ENCODE measurements at regions not wholly inside any gene's neighbourhood (a gene's known extent, or its start where the extent isn't known, plus 50 kb on each side); places are given as distances from the start of the nearest gene placed in this dataset.

DNA sequence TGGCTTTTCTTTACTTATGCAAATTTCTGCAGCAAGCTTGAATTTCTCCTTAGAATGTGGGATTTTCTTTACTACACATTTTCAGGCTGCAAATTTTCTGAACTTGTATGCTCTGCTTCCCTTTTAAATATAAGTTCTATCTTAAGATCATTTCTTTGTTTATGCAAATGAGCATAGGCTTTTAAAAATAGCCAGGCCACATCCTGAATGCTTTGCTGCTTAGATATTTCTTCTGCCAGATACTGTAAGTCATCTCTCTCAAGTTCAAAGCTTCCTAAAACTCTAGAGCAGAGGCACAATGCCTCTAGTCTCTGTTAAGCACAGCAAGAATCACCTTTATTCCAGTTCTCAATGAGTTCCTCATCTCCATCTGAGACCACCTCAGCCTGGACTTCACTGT, 685.9 kb upstream of the LRRC4C start:
- Histone ChIP-seq H2AFZ (ENCODE audit: low read length) (no peak overlapping the region), H3K27ac (ENCODE audit: low read length) (peak overlapping the region; percentile 30; the same call in 1 of the 2 replicates), H3K27me3 (replicated peaks; ENCODE audit: insufficient read depth, low read length) (no peaks in the 10 kb centered on the region), H3K4me2 (ENCODE audit: low read depth, low read length) (no peak overlapping the region), H3K9me3 (replicated peaks; ENCODE audit: insufficient read depth, low read length) (no peaks in the 10 kb centered on the region), H3K4me3 (ENCODE audit: low read length) (no peak overlapping the region), H3K79me2 (ENCODE audit: low read length) (no peaks in the 10 kb centered on the region), H3K9me2 (replicated peaks; ENCODE audit: insufficient read depth, low read length) (no peaks in the 10 kb centered on the region), H3K4me1 (ENCODE audit: low read length) (no peaks in the 10 kb centered on the region), H4K20me1 (ENCODE audit: insufficient read depth, low read length) (no peaks in the 10 kb centered on the region), H3F3A (ENCODE audit: insufficient read depth, low read length) (no peaks in the 10 kb centered on the region), H3K9ac (ENCODE audit: low read length) (no peak overlapping the region), H3K36me3 (replicated peaks; ENCODE audit: insufficient read depth, low read length) (no peaks in the 10 kb centered on the region)
- DNase-seq: peak; percentile 62
- TF ChIP-seq, protein P1, sequence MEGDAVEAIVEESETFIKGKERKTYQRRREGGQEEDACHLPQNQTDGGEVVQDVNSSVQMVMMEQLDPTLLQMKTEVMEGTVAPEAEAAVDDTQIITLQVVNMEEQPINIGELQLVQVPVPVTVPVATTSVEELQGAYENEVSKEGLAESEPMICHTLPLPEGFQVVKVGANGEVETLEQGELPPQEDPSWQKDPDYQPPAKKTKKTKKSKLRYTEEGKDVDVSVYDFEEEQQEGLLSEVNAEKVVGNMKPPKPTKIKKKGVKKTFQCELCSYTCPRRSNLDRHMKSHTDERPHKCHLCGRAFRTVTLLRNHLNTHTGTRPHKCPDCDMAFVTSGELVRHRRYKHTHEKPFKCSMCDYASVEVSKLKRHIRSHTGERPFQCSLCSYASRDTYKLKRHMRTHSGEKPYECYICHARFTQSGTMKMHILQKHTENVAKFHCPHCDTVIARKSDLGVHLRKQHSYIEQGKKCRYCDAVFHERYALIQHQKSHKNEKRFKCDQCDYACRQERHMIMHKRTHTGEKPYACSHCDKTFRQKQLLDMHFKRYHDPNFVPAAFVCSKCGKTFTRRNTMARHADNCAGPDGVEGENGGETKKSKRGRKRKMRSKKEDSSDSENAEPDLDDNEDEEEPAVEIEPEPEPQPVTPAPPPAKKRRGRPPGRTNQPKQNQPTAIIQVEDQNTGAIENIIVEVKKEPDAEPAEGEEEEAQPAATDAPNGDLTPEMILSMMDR (IDR thresholded peaks at IDR 0.05; ENCODE audit: low read length): no peak
- no peak for TF ChIP-seq EZH2 (optimal IDR thresholded peaks at IDR 0.05; ENCODE audit: low read depth, low read length)
- no peak for TF ChIP-seq EZH2phosphoT487 (IDR thresholded peaks at IDR 0.05; ENCODE audit: low read length)

DNA sequence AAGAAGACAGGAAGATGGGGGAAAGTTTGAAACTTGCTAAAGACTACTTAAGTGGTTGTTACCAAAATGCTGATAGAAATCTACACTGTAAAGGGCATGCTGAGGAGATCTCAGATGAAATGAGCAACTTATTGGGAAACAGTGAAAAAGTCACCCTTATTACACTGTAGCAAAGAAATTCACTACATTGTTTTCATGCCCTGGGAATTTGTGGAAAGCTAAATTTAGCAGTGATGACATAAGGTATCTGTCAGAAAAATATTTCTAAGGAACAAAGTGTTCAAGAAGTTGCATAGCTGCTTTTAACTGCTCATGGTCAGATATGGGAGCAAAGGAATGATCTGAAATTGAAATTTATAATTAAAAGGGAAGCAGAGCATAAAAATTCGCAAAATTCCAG, 702.4 kb upstream of the LRRC4C start:
- Histone ChIP-seq H3K4me2 (ENCODE audit: low read depth, low read length) (no peak overlapping the region), H2AFZ (ENCODE audit: low read length) (no peak overlapping the region), H3K27ac (ENCODE audit: low read length) (no peak overlapping the region), H3K79me2 (ENCODE audit: low read length) (no peaks in the 10 kb centered on the region), H3K9me3 (replicated peaks; ENCODE audit: insufficient read depth, low read length) (no peaks in the 10 kb centered on the region), H3K9ac (ENCODE audit: low read length) (no peak overlapping the region), H3K9me2 (replicated peaks; ENCODE audit: insufficient read depth, low read length) (no peaks in the 10 kb centered on the region), H4K20me1 (ENCODE audit: insufficient read depth, low read length) (no peaks in the 10 kb centered on the region), H3F3A (ENCODE audit: insufficient read depth, low read length) (no peaks in the 10 kb centered on the region), H3K4me3 (ENCODE audit: low read length) (no peak overlapping the region), H3K36me3 (replicated peaks; ENCODE audit: insufficient read depth, low read length) (no peaks in the 10 kb centered on the region; the same call in 1 of the 2 replicates), H3K4me1 (ENCODE audit: low read length) (no peaks in the 10 kb centered on the region), H3K27me3 (replicated peaks; ENCODE audit: insufficient read depth, low read length) (no peaks in the 10 kb centered on the region)
- no peak for TF ChIP-seq EZH2phosphoT487 (IDR thresholded peaks at IDR 0.05; ENCODE audit: low read length)
- TF ChIP-seq, protein P1 (IDR thresholded peaks at IDR 0.05; ENCODE audit: low read length): no peak
- no peak for TF ChIP-seq EZH2 (optimal IDR thresholded peaks at IDR 0.05; ENCODE audit: low read depth, low read length)
- DNase-seq: no peak

DNA sequence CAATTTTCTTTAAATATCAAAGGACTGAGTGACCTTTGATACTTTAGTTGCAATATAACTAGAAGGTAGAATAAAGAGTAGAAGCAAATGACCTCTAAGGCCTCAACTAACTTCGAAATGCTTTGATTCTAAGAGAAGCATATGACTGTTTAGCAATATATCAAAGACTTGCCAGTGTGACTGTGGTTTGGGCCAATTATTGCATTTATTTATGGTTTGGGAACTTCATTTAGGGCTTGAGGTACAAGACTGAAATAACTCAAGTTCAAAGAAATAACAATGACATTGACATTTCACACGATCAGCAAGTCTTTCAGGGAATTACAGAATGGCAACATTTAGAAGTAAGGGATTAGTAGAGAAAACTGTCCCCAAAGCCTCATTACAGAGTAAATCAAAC, 709.7 kb upstream of the LRRC4C start:
- no peaks in the 10 kb centered on the region for H3F3A ChIP-seq (ENCODE audit: insufficient read depth, low read length)
- no peak for DNase-seq
- no peak overlapping the region for H3K4me2 ChIP-seq (ENCODE audit: low read depth, low read length)
- H3K9me3 ChIP-seq (replicated peaks; ENCODE audit: insufficient read depth, low read length): no peaks in the 10 kb centered on the region
- no peaks in the 10 kb centered on the region for H4K20me1 ChIP-seq (ENCODE audit: insufficient read depth, low read length)
- H3K4me1 ChIP-seq (ENCODE audit: low read length): no peaks in the 10 kb centered on the region
- no peak overlapping the region for H3K9ac ChIP-seq (ENCODE audit: low read length)
- no peaks in the 10 kb centered on the region for H3K27me3 ChIP-seq (replicated peaks; ENCODE audit: insufficient read depth, low read length)
- TF ChIP-seq EZH2 (optimal IDR thresholded peaks at IDR 0.05; ENCODE audit: low read depth, low read length) (no peak), EZH2phosphoT487 (IDR thresholded peaks at IDR 0.05; ENCODE audit: low read length) (no peak)
- TF ChIP-seq, protein P1 (IDR thresholded peaks at IDR 0.05; ENCODE audit: low read length): no peak
- H3K27ac ChIP-seq (ENCODE audit: low read length): no peak overlapping the region
- no peak overlapping the region for H3K4me3 ChIP-seq (ENCODE audit: low read length)
- H3K79me2 ChIP-seq (ENCODE audit: low read length): no peaks in the 10 kb centered on the region
- no peaks in the 10 kb centered on the region for H3K36me3 ChIP-seq (replicated peaks; ENCODE audit: insufficient read depth, low read length)
- H2AFZ ChIP-seq (ENCODE audit: low read length): no peak overlapping the region
- H3K9me2 ChIP-seq (replicated peaks; ENCODE audit: insufficient read depth, low read length): no peaks in the 10 kb centered on the region

All from MM.1S (cell line).